H1 (cell line): ENCODE measurements at regions not wholly inside any gene's neighbourhood (a gene's known extent, or its start where the extent isn't known, plus 50 kb on each side); places are given as distances from the start of the nearest gene placed in this dataset.

Experiments used
- BCL11A ChIP-seq, 2 experiments: IDR thresholded peaks; one replicate each; pipeline ENCODE4 v1.6.1; 2011; ENCODE audit warnings: low read depth in 2 of 2, low read length in 2 of 2, mild to moderate bottlenecking in 2 of 2
- CBX5 ChIP-seq: fragments of 300-800, 300-1000 bp; sonication (generic); IDR thresholded peaks from 2 replicates; pipeline ENCODE4 v1.7.1; 2016; ENCODE audit warnings: antibody characterized with exemption, low read length, low read depth
- HDAC6 ChIP-seq: IDR thresholded peaks from one replicate; pipeline ENCODE4 v1.7.1; 2012; ENCODE audit warnings: low read depth, mild to moderate bottlenecking, inconsistent platforms, low read length, moderate library complexity
- JUN ChIP-seq: IDR thresholded peaks from 2 replicates; pipeline ENCODE4 v1.6.1; 2011; ENCODE audit warnings: low read depth, mild to moderate bottlenecking, improper control_type of control experiment, low read length
- KDM1A ChIP-seq: fragments of 200-600, 300-600 bp; sonication (generic); IDR thresholded peaks from 2 replicates; pipeline ENCODE4 v1.7.1; 2016; ENCODE audit warnings: mild to moderate bottlenecking, low read length, borderline replicate concordance

GRCh38 chr19:34075661-34076091, 96.6 kb upstream of the LSM14A start (continued):
- TF ChIP-seq KDM1A (no peak), CBX5 (no peak), BCL11A (IDR thresholded peaks at IDR 0.05; ENCODE audit: low read depth in 2 of 2, low read length in 2 of 2) (no peak), HDAC6 (no peak), JUN (no peak)
